HTR-8/SVneo (cell line): ENCODE measurements at regions not wholly inside any gene's neighbourhood (a gene's known extent, or its start where the extent isn't known, plus 50 kb on each side); places are given as distances from the start of the nearest gene placed in this dataset.
"Not testable (repeated sequence)": the region's sequence is repeated elsewhere in the genome, so short reads cannot be mapped to it uniquely, and the experiment has no call there.

Experiments
- DNase-seq: peaks from one replicate; pipeline ENCODE4 v3.0.0; 2011; ENCODE audit warnings: low spot score, mixed read lengths; ENCODE audit not compliant: insufficient read length
- FAIRE-seq: peaks from 2 replicates; lab custom pipeline; 2011; peaks lifted over from hg19 to GRCh38; lab: Jason Lieb, UNC

DNA sequence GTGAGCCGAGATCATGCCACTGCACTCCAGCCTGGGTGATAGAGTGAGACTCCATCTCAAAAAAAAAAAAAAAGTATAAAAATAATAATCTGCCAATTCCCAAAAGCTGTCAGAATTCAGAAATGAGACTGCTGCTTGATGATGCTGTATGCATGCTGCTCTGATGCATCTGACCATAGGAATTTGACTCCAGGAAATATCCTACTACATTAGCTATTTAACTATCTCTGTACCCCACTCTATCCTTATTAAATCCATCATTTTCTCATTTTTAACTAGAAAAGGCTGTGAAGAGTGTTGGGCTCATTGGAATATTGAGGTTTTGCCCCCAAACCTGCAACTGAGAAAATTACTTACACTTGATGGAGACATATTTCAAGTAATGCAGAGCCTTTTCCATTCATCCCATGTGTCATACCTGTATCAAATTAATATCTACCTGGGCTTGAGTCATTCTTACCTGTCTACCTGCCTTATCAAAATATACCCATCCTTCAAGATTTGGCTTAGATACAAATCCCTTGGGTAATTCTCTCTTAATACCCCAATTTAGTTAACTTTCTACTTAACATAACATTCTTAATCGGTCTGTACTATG, 135.2 kb upstream of the PREP start:
- no peak for FAIRE-seq

DNA sequence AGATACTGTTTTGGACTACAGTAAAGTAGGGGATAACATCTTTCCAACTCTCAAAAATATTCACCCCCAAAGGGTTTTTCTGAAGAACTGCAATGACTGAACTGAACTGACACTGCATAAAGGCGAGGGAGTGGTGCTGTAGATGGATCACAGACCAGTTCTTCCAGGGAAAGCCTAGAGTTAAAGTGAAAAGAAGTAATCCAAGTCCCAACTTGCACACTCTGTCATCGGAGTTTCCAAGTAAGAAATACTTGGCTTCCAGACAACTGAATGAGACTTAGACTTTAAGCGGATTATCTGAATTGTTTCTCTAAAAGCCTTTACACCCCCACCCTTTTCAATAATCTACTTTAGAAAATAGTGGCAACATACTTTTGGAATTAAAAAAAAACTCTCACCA, 134.1 kb upstream of the PREP start:
- no peak for DNase-seq
- no peak for FAIRE-seq

More for the DNA sequence above, 135.2 kb upstream of the PREP start:
- no peak for DNase-seq

DNA sequence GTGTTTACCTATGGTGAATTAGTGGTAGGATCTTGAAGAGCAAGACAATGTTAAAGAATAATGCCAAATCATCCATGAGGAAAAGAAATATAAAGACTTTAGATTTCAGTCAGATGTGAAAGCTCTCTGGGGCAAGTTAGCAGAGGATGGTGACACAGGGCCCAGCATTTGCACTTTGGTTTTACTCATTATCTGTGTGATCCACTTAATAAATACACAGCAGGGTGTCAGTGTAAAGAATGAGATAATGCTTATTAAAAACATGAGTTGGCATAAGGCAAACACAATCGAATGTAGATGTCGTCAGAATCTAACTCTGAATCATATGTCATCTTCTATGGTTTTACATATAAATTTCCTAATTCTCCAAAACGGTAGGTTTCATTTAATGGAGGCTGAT, 130.4 kb upstream of the PREP start:
- DNase-seq (no peak), FAIRE-seq (no peak)

DNA sequence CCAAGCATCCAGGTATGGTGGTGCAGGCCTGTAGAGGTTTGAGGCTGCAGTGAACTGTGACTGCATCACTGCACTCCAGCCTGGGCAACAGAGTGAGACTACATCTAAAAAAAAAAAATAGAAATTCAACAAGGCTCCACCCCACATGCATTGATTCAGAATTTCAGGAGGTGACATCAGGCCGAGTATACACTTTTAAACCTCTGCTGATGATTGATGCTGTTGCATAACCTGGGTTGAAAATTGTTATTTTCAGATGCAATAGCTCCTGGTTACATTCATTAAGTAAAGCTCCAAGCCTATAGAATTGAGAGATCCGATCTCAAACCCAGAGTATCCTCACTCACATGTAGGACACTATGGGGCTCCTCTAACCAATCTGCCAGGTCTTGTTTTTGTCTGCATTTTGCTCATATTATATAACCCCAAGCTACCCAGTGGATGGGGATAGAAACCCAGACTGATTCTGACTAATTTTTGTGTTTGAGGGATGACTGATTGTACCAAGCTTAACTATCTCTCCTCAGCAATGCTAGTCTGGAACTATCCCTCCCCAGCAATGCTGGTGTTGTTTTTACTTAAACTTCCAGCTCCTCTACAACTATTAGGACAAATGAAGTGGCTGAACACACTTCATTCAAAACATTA, 123.5 kb upstream of the PREP start:
- FAIRE-seq (no peak), DNase-seq (no peak)

DNA sequence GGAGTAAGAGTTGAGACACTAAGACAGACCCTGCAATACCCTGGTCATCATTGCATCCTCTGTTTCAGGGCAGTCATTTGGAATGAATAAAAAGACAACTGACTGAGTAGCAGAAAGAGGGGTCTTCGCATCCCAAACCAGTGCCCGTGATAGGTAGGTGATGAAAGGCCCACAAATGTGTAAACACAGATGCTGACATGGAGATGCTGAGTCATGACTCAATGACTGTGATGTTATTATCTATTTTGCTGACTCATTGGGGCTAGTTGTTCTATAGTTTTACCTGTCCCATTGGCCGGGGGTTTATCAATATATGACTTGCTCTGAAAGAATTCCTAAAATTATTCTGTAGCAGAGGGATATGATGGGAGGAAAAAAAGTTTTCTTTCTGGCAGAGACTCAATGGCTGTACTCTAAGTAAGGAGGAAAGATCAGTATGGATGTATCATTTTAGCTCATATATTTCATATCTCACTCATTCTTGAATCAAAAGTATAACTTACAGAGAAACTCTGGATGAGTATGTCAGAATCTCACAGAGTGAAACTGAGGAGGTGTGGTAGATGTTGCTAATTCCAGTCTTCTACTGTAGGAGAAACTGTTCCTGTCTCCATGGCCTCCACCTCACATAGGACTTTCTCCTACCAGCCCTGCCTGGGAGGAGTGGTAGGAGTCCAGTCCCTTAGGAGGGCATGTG, 119.9 kb upstream of the PREP start:
- FAIRE-seq: no peak
- no peak for DNase-seq

DNA sequence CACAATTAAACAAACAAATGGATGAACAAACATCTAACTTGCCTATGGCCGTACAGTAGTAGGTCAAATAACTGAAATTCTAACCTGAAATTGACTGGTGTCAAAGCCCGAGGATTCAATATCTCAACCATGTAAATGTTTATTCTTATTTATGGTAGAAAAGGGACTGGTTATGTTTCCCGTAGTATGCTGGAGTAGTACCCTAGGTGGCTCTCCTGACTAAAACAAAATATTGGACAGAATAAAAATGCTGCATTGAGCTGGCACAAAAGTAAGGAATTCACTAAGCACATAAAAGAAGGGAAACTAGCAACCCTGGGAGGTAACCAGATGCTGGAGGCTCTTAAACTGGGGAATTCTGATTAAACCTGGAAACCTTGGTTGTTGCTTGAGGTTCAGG, 117.1 kb upstream of the PREP start:
- DNase-seq (no peak), FAIRE-seq (no peak)

DNA sequence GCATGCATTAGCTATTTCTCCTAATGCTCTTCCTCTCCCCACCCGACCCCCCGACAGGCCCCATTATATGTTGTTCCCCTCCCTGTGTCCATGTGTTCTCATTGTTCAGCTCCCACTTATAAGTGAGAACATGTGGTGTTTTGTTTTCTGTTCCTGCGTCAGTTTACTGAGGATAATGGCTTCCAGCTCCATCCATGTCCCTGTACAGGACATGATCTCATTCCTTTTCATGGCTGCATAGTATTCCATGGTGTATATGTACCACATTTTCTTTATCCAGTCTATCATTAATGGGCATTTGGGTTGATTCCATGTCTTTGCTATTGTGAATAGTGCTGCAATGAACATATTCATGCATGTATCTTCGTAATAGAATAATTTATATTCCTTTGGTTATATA, 116.1 kb upstream of the PREP start:
- not testable (repeated sequence) for DNase-seq, FAIRE-seq

DNA sequence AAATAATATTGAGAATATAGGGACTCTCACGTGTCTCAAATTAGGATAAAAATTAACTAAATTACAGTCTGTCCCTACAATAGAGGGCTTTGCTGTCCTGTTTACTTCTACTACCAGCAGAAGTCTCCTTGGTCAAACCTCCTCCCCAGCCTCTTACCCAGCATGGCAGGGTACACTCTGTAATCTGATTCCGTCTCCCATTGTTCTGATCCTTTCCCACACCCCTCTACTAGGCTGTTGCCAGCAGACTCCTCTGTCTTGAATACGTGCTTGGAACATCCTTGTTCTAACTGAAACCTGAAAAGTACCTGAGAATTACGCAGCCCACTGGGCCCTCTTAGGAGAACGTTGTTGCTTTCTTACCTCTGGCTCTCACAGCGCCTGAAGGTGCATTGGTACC, 112.2 kb upstream of the PREP start:
- FAIRE-seq: no peak
- no peak for DNase-seq

DNA sequence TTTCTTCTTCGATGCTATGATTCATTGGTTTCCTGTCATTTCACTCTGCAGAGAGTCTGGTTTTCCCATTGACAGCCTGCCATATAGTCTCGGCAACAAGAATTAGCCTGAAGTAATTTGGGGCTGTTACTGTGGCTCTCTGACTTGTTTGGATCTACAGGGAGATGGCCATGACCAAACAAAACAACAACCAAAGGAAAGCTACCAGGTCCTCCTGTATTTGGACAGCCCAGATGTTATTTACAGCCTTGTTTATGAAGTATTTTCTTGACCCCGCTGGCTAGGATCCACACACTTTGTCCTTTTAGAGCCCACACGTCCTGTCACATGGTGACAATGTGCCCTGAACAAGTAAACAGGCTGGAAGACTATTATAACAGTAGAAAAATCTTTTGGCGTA, 111.4 kb upstream of the PREP start:
- DNase-seq (no peak), FAIRE-seq (no peak)

DNA sequence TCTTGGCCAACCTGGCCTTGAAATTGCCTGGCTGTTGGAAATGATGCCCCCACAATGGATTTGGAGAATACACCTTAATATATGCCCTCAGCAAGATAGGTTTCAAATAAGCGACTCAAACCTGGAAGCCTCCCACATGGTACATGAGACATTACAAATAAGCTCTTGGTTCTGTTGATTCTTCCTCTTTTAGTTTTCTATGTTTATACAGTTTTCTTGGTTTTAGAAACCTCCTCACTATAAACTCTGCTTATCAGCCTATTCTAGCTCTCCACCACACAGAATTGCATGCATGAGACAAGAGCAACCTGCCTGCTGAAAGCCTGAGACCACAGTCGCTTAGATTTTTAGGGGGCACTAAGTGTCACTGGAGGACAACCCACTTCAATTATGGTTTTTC, 108.8 kb upstream of the PREP start:
- FAIRE-seq: no peak
- DNase-seq: no peak

DNA sequence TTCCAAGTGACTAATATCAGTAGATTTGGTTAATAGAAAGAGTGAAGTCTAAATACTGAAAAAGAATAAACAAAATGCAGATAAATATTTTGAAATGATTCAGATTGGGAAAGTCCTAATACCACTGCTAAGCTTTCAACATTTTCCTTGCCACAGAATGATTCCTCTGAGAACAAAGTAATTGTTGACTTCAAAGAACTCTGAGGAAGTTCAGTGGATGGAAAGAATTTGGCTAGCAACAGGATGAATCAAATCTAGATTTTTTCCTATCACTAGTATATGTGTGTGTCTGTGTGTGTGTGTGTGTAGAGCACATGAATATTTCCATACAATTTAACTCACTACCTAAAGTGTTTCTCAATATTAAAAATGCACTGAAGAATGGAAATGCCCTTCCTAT, 107.9 kb upstream of the PREP start:
- FAIRE-seq (no peak), DNase-seq (no peak)

DNA sequence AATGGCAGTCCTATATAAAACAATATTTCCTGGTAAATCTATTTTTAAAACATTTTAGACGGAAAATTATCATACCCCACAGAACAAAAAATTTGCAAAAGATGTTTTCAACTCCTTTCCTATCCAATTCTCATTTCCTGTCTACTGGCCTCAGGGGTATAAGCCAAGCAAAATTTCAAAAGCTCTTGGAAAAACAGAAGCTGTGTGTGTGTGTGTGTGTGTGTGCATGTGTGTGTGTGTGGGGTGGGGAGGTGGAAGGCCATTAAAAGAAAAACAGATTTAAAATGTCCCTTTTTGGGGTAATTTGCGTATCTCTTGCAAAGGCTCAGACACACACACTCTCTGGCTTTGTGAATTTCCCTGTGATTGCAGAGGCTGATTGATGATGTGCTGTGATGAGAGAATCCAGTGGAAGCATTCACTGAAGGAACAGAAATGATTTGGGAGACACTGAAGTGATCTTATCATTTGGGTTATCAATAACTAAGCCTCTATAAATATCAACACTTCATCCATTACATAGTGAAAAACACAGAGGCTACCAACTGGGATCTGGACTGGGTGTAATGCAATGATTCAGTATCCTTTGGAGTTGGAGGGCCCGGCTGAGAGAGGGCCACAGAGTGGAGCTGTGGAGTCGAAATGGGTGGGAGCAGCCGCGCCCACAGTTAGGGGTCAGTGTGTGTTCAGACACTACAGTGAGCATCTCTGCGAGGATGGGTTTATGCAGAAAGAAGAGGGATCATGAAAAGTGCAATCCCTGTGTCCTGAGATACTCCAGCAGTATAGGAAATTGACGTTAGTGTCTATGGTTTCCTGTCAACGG, 106.8 kb upstream of the PREP start:
- DNase-seq (peak; percentile 10), FAIRE-seq (no peak)

DNA sequence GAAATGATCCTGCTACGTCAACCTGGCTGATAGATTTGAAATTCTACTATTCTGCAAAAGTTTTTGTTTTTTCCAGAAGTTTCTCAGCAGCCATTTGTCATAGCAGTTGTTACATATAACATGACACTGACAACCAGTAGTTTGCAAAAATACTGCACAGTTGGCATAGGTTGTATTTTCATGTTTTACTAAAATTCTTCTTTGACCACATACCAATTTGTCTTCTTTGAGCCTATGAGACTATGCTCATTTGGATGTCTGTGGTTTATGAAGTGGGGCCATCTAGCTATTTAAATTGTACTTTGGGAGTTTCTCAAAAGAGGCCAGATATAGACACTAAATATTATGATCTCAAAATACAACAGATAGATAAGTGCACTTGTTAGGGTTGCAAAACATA, 104.9 kb upstream of the PREP start:
- FAIRE-seq: no peak
- no peak for DNase-seq

DNA sequence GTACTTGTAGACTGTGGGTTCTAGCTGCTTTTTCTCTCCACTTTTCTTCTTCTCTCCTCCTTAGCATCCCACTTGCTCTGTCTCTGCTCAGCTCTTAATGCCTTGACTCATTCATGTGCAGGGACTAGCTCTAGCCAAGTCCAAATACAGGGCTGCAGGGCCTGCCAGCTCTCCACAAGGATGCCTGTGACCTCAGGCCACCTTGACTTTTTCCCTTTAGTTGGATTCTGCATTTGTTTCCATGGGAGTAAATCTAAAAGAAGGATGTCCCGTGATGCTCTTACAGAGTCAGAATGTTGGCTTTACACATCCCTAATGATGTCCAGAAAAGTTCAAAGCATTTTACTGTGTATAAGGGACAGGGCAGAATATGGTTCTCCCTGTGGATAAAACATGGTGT, 101.8 kb upstream of the PREP start:
- FAIRE-seq: no peak
- DNase-seq: no peak

DNA sequence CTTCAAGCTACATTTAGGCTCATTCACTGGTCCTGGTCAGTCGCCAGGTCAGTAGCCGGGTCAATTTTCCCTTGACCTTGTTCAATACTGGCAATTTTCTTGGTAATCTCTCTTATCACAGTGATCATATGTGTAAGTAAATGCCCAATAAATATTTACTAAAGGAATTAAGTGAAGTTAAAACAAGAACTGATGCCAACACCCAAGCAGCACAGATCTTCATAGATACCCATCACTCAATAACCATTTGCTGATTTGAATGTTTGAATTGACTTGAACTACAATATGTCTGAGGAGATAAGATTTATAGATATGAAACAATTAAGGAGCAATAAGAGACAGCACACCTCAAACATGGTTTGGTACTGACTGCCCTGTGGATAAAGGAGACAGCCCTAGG, 100.8 kb upstream of the PREP start:
- FAIRE-seq: no peak
- no peak for DNase-seq

DNA sequence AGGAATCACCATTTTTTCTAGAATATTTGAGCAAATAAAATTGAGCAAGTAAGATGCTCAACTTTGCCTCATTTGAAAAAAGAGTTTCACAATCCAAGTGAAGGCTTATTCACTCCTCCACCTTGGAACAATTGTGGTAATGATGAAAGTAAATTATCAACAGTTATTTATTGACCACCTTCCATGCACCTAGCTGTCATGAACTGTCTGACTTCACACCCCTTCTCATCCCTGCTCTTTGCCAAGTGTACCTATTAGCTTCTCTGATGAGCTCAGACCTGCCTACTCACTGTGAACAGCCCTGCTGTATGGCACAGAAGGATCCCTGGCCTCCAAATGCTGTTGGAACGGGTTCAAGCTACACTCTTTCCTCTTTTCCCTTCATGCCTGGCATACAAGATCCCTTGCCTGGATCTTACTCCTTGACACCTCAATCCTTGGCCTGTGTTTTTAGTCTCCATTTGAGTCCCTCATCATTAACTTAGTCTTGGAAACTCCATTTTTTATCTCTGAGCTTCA, 99.0 kb upstream of the PREP start:
- DNase-seq (no peak), FAIRE-seq (no peak)

DNA sequence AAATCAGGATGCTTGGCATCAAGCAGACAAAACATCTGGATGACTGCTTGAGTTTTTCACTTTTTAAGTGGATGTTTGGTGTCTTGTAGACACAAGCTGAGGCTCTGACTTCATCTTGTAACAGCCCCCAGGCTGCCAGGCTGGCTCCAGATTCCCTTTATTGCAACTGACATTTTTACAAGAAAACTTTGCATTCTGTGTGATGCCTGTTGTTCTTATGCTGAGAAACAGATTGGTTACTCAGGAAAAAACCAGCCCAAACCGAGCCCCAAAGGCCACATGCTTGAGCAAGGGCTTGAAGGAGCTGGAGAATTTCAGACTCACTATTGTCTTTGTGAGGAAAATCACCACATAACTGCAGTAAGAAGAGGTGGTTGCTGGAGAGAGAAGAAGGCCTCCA, 98.4 kb upstream of the PREP start:
- FAIRE-seq: no peak

DNA sequence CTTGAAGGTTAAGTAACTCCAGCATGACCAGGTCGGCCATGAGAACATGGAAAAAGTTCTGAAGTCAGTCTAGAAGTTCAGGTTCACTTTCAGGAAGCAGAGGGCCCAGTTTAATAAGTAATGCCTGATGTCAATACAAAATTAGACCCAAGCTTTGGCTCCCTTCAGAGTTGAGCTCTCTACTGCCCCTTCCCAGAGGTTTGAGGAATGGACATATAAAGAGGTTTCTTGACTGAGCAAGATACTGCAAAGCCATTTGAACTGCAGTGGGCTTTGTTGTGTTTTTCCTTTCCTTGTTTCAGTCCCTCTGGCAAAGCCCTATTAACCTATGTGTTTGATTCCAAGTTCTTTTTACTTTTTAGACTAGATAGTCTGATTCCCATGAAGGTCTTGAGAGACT, 97.8 kb upstream of the PREP start:
- no peak for FAIRE-seq
- DNase-seq: no peak

More for the DNA sequence above, 98.4 kb upstream of the PREP start:
- DNase-seq: no peak

DNA sequence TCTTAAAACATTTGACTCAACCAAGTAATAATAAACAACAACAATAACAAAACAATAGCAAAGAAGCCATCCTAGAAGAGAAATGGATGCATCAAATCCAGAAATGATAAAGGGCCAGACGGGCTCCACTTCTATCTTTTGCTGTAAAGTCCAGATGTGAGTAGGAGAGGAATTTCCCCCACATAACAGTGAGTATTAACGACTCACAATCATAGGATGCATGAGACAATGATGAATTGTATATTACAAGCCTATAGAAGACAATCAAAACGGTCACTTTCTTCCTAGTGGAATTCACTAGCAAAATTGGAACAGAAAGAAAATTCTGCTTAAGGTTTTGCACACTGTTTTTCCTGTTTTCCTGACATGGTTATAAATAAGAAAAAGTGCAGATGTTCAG, 97.0 kb upstream of the PREP start:
- FAIRE-seq: no peak
- no peak for DNase-seq

DNA sequence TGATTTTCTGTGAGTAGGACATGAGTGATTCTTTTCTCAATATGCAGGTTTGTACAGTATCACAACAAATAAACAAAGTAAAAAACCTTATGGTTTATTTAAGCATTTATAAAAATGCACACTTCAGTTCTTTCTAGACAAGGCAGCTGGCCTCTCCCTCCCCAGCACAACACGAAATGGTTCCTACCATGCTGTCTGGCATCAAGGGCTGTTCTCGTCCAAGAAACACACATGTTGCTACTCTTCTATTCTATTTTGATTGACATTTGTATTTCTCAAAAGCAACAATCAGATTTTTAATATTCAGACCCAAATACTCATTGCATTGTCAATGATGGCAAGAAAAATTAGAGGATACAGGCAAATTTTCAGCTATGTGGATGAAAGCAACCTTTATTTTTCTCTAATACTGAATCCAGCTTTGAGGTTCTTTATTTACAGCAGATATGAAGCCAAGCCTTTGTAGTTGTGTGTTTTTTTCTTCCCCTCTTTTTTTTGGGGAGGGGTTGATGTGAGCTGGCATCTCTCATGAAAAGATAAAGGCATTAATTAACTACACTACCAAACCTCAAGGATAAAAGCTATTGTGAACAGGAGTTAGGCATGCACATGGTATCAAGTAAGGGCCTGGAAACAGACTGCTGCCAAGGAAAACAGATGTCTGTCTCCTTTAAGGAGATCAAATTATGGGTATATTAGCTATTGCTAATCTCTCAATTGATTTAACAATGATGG, 96.4 kb upstream of the PREP start:
- FAIRE-seq (no peak), DNase-seq (no peak)
